ENCODE measurements at regions not wholly inside any gene's neighbourhood (a gene's known extent, or its start where the extent isn't known, plus 50 kb on each side); places are given as distances from the start of the nearest gene placed in this dataset.

- DNase-seq, result no peak
- H3K4me3 ChIP-seq (ENCODE audit: low read length), result no peak overlapping the region
- no peaks in the 10 kb centered on the region for H3K4me1 ChIP-seq (ENCODE audit: control insufficient read depth, insufficient read depth, low read length)
- H3K9me3 ChIP-seq (ENCODE audit: control insufficient read depth, low read depth, low read length), result no peaks in the 10 kb centered on the region
- no peak overlapping the region for H3K27ac ChIP-seq (ENCODE audit: low read length)
- H3K36me3 ChIP-seq (ENCODE audit: control insufficient read depth, insufficient read depth, low read length), result no peaks in the 10 kb centered on the region
- H3K27me3 ChIP-seq (ENCODE audit: control insufficient read depth, insufficient read depth, low read length), result no peaks in the 10 kb centered on the region
- 80% methylated on average over 1 of the region's 5 CpGs for WGBS (ENCODE audit: insufficient coverage, low lambda C conversion rate)
These were observed 103.3 kb downstream of the EDNRB start for GRCh38 chr13:77815330-77815729.

All from large intestine (tissue), 3 donors.